ENCODE measurements at regions not wholly inside any gene's neighbourhood (a gene's known extent, or its start where the extent isn't known, plus 50 kb on each side); places are given as distances from the start of the nearest gene placed in this dataset.

DNA sequence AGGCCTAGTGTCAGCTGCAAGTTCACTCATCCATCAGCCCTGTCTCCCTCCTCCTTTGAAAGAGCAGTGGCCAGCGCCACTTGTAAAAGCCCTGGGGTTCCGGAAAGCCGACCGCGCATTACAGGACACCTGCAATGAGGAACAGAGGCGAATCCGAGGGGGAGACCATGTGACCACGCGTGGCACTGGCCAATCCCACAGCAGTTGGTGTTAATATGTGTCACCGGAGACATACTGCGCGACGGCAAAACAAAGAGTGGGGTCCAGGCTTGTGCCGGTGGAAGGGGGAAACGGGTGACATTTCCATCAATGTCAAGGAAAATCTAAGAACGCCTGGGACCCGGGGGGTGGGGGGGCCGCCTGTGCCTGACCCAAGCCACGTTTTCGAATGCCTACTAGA, 480.8 kb downstream of the SPATA31A7 start (continued):
- no peak for TF ChIP-seq RAD21 (IDR thresholded peaks at IDR 0.05 in 1 of 2, conservative IDR thresholded peaks at IDR 0.05 in 1 of 2; ENCODE audit: low read depth in 2 of 2, low read length in 2 of 2)

Data from H1 (cell line).